LoVo (cell line): ENCODE measurements at regions not wholly inside any gene's neighbourhood (a gene's known extent, or its start where the extent isn't known, plus 50 kb on each side); places are given as distances from the start of the nearest gene placed in this dataset.
A peak's percentile ranks its signal among the peaks of the same experiment; 100 is the strongest.

Experiments used
- DNase-seq: peaks from one replicate; pipeline ENCODE4 v3.0.0-alpha.2; 2016; ENCODE audit warnings: low spot score

DNA sequence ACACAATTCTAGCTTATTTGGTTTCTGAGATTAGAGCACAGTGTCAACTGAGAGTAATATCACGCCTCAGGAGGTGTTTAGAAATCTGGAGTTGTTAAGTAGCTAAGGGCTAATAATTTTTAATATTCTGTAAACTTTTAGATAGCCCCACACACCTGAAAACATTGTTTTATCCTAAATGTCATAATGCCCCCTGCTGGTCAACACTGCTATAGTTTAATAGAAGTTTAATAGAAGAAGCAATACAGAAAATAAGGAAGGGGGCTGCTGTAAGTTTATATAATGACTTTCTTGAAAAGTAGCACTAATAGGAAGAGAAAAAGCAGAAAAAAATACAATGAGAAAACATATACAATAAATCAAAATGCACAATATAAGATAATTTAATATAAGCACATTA is 516.4 kb upstream of the PCDH11Y start:
- DNase-seq: peak; percentile 2
